ENCODE measurements at regions not wholly inside any gene's neighbourhood (a gene's known extent, or its start where the extent isn't known, plus 50 kb on each side); places are given as distances from the start of the nearest gene placed in this dataset.

DNA sequence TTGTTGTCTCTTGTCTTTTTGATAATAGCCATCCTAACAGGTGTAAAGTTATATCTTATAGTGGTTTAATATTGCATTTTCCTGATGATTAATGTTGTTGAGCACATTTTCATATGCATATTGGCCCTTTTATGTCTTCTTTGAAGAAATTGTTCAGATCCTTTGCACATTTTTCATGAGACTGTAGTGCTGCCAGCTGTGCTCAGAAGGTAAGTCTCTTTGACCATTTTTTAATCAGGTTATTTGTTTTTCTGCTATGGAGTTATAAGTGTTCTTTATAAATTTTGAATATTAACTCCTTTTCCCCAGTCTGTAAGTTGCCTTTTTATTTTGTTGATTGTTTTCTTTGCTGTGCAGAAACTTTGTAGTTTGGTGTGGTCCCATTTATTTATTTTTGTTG, 55.8 kb upstream of the ZNF184 start:
- H3K4me1 ChIP-seq = no peaks in the 10 kb centered on the region
- H3K27me3 ChIP-seq (replicated peaks in 1 of 7) = peaks cover 0 to 38% (median 11%) of the 10 kb centered on the region in 7 donors
- no peak overlapping the region for H3K27ac ChIP-seq
- H3K9me3 ChIP-seq = peaks cover 0 to 5% (median 0%) of the 10 kb centered on the region in 8 donors
- DNase-seq = no peak
- intact Hi-C loops (cut with DNase I; ENCODE audit: low total_unique reads) = no loop called here
- H3K4me3 ChIP-seq = no peak overlapping the region
- TF ChIP-seq POLR2AphosphoS5 (IDR thresholded peaks at IDR 0.05) (no peak), POLR2A (IDR thresholded peaks at IDR 0.05) (no peak)
- TF ChIP-seq, protein P1, sequence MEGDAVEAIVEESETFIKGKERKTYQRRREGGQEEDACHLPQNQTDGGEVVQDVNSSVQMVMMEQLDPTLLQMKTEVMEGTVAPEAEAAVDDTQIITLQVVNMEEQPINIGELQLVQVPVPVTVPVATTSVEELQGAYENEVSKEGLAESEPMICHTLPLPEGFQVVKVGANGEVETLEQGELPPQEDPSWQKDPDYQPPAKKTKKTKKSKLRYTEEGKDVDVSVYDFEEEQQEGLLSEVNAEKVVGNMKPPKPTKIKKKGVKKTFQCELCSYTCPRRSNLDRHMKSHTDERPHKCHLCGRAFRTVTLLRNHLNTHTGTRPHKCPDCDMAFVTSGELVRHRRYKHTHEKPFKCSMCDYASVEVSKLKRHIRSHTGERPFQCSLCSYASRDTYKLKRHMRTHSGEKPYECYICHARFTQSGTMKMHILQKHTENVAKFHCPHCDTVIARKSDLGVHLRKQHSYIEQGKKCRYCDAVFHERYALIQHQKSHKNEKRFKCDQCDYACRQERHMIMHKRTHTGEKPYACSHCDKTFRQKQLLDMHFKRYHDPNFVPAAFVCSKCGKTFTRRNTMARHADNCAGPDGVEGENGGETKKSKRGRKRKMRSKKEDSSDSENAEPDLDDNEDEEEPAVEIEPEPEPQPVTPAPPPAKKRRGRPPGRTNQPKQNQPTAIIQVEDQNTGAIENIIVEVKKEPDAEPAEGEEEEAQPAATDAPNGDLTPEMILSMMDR (IDR thresholded peaks at IDR 0.05 in 8 of 11, conservative IDR thresholded peaks at IDR 0.05 in 3 of 11) = no peak
- H3K36me3 ChIP-seq = no peaks in the 10 kb centered on the region

Small RNAs in the stretch of these regions (small RNA-seq; reads per million reads assigned to genes)
- gene AL031229.1 = 0 reads per million in 4 donors
- 0 reads per million in 4 donors for gene HIST1H4PS1
- 0 reads per million in 4 donors for gene RNU6-471P
